ENCODE measurements at regions not wholly inside any gene's neighbourhood (a gene's known extent, or its start where the extent isn't known, plus 50 kb on each side); places are given as distances from the start of the nearest gene placed in this dataset.

DNA sequence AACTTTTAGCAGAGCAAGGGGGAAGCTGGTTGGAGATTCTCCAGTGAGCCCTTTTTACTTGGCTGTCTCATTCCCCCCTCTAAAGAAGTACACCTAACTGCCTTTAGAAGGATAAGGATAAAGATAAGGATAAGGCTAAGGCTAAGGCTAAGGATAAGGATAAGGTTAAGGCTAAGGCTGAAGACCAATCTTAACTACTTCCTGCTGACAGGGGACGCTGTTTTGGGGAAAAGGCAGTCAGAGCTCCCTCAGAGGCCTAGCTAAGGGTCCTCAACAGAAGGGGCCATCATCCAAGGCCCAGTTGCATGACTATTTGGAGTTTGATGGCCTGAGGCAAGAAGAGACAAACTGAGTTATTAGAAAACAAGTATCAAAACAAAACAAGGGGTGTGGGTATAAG, 94.3 kb upstream of the ARPP21 start:
- Histone ChIP-seq H3K4me3 (replicated peaks; ENCODE audit: insufficient read depth, low read length) (no peak overlapping the region), H3K27ac (replicated peaks) (no peak overlapping the region), H3K27me3 (ENCODE audit: insufficient read depth, poor library complexity, severe bottlenecking) (no peaks in the 10 kb centered on the region)
- no peak for DNase-seq (ENCODE audit: low read depth in 1 of 2, low spot score in 1 of 2)
- TF ChIP-seq, protein P1, sequence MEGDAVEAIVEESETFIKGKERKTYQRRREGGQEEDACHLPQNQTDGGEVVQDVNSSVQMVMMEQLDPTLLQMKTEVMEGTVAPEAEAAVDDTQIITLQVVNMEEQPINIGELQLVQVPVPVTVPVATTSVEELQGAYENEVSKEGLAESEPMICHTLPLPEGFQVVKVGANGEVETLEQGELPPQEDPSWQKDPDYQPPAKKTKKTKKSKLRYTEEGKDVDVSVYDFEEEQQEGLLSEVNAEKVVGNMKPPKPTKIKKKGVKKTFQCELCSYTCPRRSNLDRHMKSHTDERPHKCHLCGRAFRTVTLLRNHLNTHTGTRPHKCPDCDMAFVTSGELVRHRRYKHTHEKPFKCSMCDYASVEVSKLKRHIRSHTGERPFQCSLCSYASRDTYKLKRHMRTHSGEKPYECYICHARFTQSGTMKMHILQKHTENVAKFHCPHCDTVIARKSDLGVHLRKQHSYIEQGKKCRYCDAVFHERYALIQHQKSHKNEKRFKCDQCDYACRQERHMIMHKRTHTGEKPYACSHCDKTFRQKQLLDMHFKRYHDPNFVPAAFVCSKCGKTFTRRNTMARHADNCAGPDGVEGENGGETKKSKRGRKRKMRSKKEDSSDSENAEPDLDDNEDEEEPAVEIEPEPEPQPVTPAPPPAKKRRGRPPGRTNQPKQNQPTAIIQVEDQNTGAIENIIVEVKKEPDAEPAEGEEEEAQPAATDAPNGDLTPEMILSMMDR (IDR thresholded peaks at IDR 0.05; ENCODE audit: insufficient read depth, low read length), result no peak
- TF ChIP-seq SPI1 (IDR thresholded peaks at IDR 0.05; ENCODE audit: borderline replicate concordance, low read depth) (no peak), GABPA (IDR thresholded peaks at IDR 0.05; ENCODE audit: low read depth) (no peak), POLR2AphosphoS5 (IDR thresholded peaks at IDR 0.05; ENCODE audit: low read depth) (no peak)
- TF ChIP-seq, protein P2, sequence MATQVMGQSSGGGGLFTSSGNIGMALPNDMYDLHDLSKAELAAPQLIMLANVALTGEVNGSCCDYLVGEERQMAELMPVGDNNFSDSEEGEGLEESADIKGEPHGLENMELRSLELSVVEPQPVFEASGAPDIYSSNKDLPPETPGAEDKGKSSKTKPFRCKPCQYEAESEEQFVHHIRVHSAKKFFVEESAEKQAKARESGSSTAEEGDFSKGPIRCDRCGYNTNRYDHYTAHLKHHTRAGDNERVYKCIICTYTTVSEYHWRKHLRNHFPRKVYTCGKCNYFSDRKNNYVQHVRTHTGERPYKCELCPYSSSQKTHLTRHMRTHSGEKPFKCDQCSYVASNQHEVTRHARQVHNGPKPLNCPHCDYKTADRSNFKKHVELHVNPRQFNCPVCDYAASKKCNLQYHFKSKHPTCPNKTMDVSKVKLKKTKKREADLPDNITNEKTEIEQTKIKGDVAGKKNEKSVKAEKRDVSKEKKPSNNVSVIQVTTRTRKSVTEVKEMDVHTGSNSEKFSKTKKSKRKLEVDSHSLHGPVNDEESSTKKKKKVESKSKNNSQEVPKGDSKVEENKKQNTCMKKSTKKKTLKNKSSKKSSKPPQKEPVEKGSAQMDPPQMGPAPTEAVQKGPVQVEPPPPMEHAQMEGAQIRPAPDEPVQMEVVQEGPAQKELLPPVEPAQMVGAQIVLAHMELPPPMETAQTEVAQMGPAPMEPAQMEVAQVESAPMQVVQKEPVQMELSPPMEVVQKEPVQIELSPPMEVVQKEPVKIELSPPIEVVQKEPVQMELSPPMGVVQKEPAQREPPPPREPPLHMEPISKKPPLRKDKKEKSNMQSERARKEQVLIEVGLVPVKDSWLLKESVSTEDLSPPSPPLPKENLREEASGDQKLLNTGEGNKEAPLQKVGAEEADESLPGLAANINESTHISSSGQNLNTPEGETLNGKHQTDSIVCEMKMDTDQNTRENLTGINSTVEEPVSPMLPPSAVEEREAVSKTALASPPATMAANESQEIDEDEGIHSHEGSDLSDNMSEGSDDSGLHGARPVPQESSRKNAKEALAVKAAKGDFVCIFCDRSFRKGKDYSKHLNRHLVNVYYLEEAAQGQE (IDR thresholded peaks at IDR 0.05; ENCODE audit: insufficient replicate concordance, low read depth), result no peak

DNA sequence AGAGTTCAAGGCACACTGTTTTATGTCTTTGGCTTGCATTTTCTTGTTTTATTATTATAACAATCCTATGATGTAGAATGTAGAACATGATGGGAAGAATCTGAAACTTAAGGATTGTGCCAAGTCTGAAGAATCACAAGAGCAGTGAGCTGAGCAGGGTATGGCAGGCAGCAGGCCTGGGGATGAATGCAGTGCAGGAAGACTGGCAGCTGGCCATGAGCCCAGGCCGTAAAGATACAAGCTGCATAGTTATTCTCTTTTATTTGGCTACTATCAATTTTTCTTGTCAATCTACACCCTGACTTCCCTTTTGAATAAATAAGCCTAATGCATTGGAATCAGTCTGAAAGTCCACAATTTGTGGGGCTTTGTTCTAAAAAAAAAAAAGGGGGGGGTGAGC, 89.6 kb upstream of the ARPP21 start:
- TF ChIP-seq, protein P1 (IDR thresholded peaks at IDR 0.05; ENCODE audit: insufficient read depth, low read length), result no peak
- TF ChIP-seq SPI1 (IDR thresholded peaks at IDR 0.05; ENCODE audit: borderline replicate concordance, low read depth) (no peak), GABPA (IDR thresholded peaks at IDR 0.05; ENCODE audit: low read depth) (no peak), POLR2AphosphoS5 (IDR thresholded peaks at IDR 0.05; ENCODE audit: low read depth) (no peak)
- TF ChIP-seq, protein P2 (IDR thresholded peaks at IDR 0.05; ENCODE audit: insufficient replicate concordance, low read depth), result no peak
- H3K4me3 ChIP-seq (replicated peaks; ENCODE audit: insufficient read depth, low read length), result no peak overlapping the region
- no peaks in the 10 kb centered on the region for H3K27me3 ChIP-seq (ENCODE audit: insufficient read depth, poor library complexity, severe bottlenecking)
- no peak overlapping the region for H3K27ac ChIP-seq (replicated peaks)
- DNase-seq (ENCODE audit: low read depth in 1 of 2, low spot score in 1 of 2), result no peak

DNA sequence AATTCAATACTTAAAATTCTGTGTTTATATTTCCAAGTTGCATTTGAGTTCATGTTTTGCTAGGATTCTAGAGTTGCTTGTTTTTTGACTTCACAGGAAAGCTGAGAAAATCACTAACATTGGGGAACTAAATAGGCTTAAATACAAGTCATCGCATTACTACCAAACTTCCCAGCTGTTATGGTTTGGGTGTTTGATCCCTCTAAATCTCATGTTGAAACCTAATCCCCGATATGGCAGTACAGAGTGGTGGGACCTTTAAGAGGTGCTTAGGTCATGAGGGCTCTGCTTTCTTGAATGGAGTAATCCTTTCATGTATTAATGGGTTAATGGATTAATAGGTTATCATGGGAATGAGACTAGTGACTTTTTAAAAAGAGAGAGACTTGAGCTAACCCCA, 77.2 kb upstream of the ARPP21 start:
- no peak for DNase-seq (ENCODE audit: low read depth in 1 of 2, low spot score in 1 of 2)
- Histone ChIP-seq H3K4me3 (replicated peaks; ENCODE audit: insufficient read depth, low read length) (no peak overlapping the region), H3K27ac (replicated peaks) (no peak overlapping the region), H3K27me3 (ENCODE audit: insufficient read depth, poor library complexity, severe bottlenecking) (no peaks in the 10 kb centered on the region)
- TF ChIP-seq GABPA (IDR thresholded peaks at IDR 0.05; ENCODE audit: low read depth) (no peak), SPI1 (IDR thresholded peaks at IDR 0.05; ENCODE audit: borderline replicate concordance, low read depth) (no peak), POLR2AphosphoS5 (IDR thresholded peaks at IDR 0.05; ENCODE audit: low read depth) (no peak)
- TF ChIP-seq, protein P1 (IDR thresholded peaks at IDR 0.05; ENCODE audit: insufficient read depth, low read length), result no peak
- TF ChIP-seq, protein P2 (IDR thresholded peaks at IDR 0.05; ENCODE audit: insufficient replicate concordance, low read depth), result no peak

Measured in HL-60 (cell line).